GM13976 (cell line): ENCODE measurements at regions not wholly inside any gene's neighbourhood (a gene's known extent, or its start where the extent isn't known, plus 50 kb on each side); places are given as distances from the start of the nearest gene placed in this dataset.

Experiments used
- DNase-seq: peaks from one replicate; pipeline ENCODE4 v3.0.0; 2012; ENCODE audit warnings: low spot score
- in situ Hi-C: fragments of 300-500 bp; cut with MboI; formaldehyde crosslinking; loops from one replicate; pipeline ENCODE4 v1.12.0; 2022; ENCODE audit warnings: low sequenced_read_pairs, mixed read lengths, inconsistent platforms; ENCODE audit not compliant: unreplicated experiment
- TF ChIP-seq, protein P1 (sequence below): IDR thresholded peaks from 2 replicates; pipeline ENCODE4 v1.5.1; 2012; ENCODE audit warnings: borderline replicate concordance, mild to moderate bottlenecking; ENCODE audit not compliant: insufficient read depth; ENCODE audit errors: extremely low read depth, missing control alignments, control extremely low read depth

DNA sequence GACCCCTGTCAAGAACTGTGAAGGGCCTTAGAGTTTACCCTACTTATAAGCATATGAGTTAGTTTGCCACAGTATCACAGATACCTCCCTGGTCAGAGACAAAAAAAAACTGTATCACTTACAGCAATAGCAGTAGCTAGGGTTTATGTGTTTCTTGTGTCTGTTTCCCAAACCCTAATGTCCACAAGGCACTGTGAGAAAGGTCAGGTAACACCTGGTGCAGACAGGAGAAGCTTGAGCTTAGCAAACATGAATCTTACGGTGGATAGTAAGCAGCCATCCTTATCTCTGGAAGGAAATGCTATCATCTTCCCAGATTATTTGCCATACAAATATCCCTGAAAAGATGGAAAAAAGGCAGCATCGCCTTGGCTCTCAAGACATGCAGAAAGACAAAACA lies 208.5 kb upstream of the KCNN2 start:
- no peak for DNase-seq
- TF ChIP-seq, protein P1, sequence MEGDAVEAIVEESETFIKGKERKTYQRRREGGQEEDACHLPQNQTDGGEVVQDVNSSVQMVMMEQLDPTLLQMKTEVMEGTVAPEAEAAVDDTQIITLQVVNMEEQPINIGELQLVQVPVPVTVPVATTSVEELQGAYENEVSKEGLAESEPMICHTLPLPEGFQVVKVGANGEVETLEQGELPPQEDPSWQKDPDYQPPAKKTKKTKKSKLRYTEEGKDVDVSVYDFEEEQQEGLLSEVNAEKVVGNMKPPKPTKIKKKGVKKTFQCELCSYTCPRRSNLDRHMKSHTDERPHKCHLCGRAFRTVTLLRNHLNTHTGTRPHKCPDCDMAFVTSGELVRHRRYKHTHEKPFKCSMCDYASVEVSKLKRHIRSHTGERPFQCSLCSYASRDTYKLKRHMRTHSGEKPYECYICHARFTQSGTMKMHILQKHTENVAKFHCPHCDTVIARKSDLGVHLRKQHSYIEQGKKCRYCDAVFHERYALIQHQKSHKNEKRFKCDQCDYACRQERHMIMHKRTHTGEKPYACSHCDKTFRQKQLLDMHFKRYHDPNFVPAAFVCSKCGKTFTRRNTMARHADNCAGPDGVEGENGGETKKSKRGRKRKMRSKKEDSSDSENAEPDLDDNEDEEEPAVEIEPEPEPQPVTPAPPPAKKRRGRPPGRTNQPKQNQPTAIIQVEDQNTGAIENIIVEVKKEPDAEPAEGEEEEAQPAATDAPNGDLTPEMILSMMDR = no peak
- in situ Hi-C loops = no loop called here

DNA sequence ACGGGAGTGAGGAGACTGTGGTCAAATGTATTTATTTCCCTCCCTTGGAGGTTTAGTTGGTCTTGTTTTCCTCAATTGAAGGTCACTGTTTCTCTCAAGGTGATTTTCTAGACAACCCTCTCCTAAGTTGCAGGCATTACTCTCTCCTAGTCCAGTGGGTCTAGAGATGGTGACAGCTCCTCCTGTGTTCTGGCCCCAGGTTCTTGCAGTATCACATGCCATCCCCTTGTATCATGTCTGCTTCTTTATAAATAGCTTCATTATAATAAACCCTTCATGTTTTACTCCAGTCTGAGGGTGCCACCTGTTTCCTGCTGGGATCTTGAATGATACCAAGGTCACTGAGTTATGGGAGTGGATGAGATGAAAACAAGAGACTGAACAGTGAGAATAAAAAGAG lies 208.0 kb upstream of the KCNN2 start:
- DNase-seq = no peak
- in situ Hi-C loops = no loop called here
- TF ChIP-seq, protein P1 = no peak

DNA sequence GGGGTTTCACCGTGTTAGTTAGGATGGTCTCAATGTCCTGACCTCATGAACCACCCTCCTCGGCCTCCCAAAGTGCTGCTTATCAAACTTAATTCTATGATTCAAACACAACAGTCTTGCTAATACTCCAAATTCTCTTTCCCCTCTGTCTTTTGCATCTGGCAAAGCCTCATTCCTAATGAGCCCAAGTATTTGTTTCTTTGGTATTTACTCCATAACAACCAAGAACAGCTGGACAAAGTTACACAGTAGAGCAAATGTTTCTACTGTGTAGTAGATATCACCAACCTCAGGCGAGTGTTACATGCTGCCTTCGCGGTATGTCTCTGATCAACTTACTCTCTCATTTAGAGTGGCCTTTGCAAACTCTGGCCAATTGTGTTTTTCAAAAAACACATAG lies 195.8 kb upstream of the KCNN2 start:
- TF ChIP-seq, protein P1 = no peak
- in situ Hi-C loops = no loop called here

DNA sequence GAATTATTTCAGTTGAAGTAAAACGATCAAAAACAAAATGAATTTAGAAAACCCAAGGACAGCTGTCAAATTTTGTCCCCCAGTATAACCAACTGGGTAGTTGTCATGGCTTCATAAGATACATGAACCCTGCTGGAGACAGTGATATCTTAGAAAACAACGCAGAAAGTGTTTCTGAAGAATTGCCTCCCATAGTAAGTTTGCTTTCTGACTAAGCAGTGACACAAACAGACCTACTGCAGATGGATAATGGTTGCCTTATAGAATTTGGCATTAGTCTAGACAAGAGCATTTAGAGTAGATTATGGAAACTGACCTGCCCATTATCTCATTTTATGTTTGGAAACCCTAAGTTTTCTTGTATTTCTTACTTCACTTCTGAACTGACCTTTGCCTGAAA lies 187.7 kb upstream of the KCNN2 start:
- in situ Hi-C loops = no loop called here
- TF ChIP-seq, protein P1 = no peak
- no peak for DNase-seq

More for the DNA sequence above, 195.8 kb upstream of the KCNN2 start:
- no peak for DNase-seq

DNA sequence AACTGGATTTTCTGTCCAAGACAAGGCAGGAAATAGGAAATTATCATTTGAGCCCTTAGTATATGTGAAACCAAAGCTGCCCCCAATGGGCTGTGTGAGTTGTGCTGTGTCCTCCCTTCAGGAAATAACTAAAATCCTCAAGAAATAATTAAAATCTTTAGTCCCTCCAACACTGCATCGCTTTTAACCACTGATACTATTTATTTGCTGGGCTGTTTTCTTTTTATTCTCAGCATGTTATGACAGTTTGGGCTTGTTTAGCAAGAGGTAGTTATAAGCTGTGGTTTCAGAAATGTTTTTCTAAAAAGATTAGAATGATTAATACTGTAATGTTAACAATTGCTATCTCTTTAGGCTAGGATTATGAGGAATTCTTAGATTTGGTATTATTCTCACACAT lies 187.0 kb upstream of the KCNN2 start:
- TF ChIP-seq, protein P1 = no peak
- in situ Hi-C loops = no loop called here
- DNase-seq = no peak

DNA sequence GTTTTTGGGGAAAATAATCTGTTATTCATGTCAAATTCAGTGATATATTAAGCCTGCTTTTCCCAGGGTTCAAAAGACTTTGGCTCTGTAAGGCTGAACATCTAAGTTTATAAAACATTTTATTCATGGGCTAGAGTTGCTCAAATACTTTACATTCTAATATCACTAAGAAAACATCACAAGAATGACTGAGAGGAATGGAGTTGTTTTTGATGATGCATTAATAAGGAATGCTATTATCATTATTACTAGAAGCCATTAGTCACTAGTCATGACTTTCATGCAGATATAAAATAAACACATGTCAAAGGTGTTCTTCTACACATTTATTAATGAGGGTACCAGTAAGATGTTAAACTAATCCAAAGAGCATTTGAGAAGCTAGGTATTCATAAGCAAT lies 185.5 kb upstream of the KCNN2 start:
- in situ Hi-C loops = no loop called here
- TF ChIP-seq, protein P1 = no peak
- DNase-seq = no peak

DNA sequence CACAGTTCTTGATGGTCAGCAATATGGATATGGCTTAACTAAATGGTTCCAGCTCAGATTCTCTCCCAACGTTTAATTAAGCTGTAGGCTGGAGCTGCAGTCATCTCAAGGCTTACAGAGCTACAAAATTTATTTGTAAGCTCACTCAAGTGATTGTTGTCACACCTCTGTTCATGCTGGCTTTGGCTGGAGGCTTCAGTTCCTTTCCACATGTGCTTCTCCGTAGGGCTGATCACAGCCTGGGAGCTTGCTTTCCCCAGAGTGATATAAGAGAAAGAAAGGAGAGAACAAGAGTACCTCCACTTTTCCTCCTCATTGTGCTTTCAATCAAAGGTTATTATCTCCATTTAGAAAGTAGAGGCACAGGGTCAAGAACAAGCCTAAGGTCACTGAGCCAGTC lies 182.7 kb upstream of the KCNN2 start:
- TF ChIP-seq, protein P1 = no peak
- in situ Hi-C loops = no loop called here

More for the DNA sequence above, 182.7 kb upstream of the KCNN2 start:
- no peak for DNase-seq
